HAP-1 (cell line): ENCODE measurements at regions not wholly inside any gene's neighbourhood (a gene's known extent, or its start where the extent isn't known, plus 50 kb on each side); places are given as distances from the start of the nearest gene placed in this dataset.
A peak's percentile ranks its signal among the peaks of the same experiment; 100 is the strongest.

Source experiments
- DNase-seq, 2 experiments: peaks; one replicate each; pipeline ENCODE4 v3.0.0-alpha.2; 2016 to 2020; ENCODE audit warnings: low spot score in 2 of 2
- H3K27me3 ChIP-seq: fragments of 250-450 bp; sonication (Bioruptor Pico); 2 replicates; pipeline ENCODE4 v1.5.1; 2020; ENCODE audit warnings: low read depth, mild to moderate bottlenecking, moderate library complexity
- H3K36me3 ChIP-seq: fragments of 250-450 bp; sonication (Bioruptor Pico); replicated peaks from 2 replicates; pipeline ENCODE4 v1.5.1; 2020; ENCODE audit warnings: mild to moderate bottlenecking
- H3K4me1 ChIP-seq: fragments of 250-450 bp; sonication (Bioruptor Pico); 2 replicates; pipeline ENCODE4 v1.5.1; 2020; ENCODE audit warnings: mild to moderate bottlenecking
- H3K4me3 ChIP-seq: fragments of 250-450 bp; sonication (Bioruptor Pico); 2 replicates; pipeline ENCODE4 v1.5.1; 2020; ENCODE audit warnings: mild to moderate bottlenecking, moderate library complexity
- H3K9me3 ChIP-seq: fragments of 250-450 bp; sonication (Bioruptor Pico); 2 replicates; pipeline ENCODE4 v1.5.1; 2020; ENCODE audit warnings: mild to moderate bottlenecking, moderate library complexity
- in situ Hi-C: fragments of 300-500 bp; cut with MboI; formaldehyde crosslinking; loops from 3 replicates; pipeline ENCODE4 v1.14.3; 2020; ENCODE audit warnings: low sequenced_read_pairs, inconsistent platforms, mixed read lengths

GRCh38 chr13:63107179-63107943 is 1691.7 kb upstream of the PCDH20 start:
- Histone ChIP-seq H3K27me3 (no peaks in the 10 kb centered on the region), H3K4me3 (no peak overlapping the region), H3K9me3 (no peaks in the 10 kb centered on the region), H3K4me1 (no peaks in the 10 kb centered on the region), H3K36me3 (no peaks in the 10 kb centered on the region)
- no peak for DNase-seq
- in situ Hi-C loops, result no loop called here

DNA sequence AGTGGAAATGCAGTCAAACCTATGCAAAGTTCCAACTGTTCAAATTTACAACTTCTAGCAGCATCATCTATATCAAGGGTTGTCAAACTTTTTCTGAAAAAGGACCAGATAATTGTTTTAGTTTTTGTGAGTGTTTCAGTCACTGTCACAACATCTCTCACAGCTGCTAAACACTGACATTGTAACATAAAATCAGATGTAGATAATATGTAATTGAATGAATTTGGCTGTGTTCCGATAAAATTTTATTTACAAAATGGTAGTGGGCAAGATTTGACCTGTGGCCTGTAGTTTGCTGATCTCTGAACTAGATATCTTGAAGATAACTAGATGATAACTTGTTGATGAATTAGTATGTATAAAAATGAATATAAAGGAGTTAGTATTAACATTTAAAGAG is 1679.1 kb upstream of the PCDH20 start:
- DNase-seq, result no peak
- Histone ChIP-seq H3K27me3 (0 out of 2 replicates have a peak, but pooled peaks cover 2% of the 10 kb centered on the region), H3K9me3 (no peaks in the 10 kb centered on the region), H3K36me3 (no peaks in the 10 kb centered on the region), H3K4me1 (no peaks in the 10 kb centered on the region), H3K4me3 (no peak overlapping the region)
- in situ Hi-C loops, result no loop called here

- in situ Hi-C loops, result no loop called here
- Histone ChIP-seq H3K36me3 (no peaks in the 10 kb centered on the region), H3K27me3 (0 out of 2 replicates have a peak, but pooled peaks cover 2% of the 10 kb centered on the region), H3K4me1 (no peaks in the 10 kb centered on the region), H3K9me3 (no peaks in the 10 kb centered on the region), H3K4me3 (no peak overlapping the region)
- no peak for DNase-seq
These were observed 1678.3 kb upstream of the PCDH20 start for GRCh38 chr13:63093907-63094469.

- DNase-seq, result no peak
- Histone ChIP-seq H3K4me1 (no peaks in the 10 kb centered on the region), H3K27me3 (0 out of 2 replicates have a peak, but pooled peaks cover 2% of the 10 kb centered on the region), H3K9me3 (no peaks in the 10 kb centered on the region), H3K36me3 (no peaks in the 10 kb centered on the region), H3K4me3 (no peak overlapping the region)
- in situ Hi-C loops, result no loop called here
These were observed 1676.8 kb upstream of the PCDH20 start for GRCh38 chr13:63092456-63092855.

DNA sequence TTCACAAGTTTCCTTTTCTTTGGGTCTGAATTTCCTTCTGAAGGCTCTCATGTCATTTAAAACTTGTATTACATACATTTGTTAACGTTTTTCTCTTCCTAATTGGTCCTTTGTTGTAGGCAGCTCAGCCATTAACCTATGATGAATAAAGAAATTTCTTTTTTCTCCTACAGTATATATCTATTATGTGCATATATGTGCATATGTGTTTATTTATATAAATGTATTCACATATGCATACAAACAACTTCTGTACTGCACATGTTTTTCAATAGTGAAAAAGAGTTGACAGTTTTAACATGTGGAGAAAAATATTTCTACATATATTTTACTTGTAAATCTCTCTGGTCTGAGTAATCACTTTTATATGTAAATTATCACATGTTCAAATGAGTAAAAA is 1674.9 kb upstream of the PCDH20 start:
- in situ Hi-C loops, result no loop called here

DNA sequence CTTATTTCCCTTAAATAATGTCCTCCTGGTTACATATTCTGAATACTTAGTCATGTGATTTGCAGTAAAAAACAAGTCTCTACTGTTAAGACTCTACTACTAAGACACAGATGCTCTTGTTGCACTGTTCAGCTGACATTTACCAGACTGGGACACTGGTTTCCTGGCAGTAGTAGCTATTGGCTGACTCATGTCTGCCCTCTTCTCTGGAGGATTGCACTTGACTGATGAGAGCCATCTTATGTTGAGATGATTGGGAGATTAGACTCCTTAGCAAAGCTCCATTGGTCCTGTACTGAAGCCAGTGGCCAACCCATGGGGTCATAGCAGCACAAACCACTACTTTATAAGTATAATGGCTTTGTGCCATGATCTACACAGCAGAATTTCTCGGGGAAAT is 1672.6 kb upstream of the PCDH20 start:
- Histone ChIP-seq H3K36me3 (no peaks in the 10 kb centered on the region), H3K4me1 (no peaks in the 10 kb centered on the region), H3K9me3 (no peaks in the 10 kb centered on the region), H3K27me3 (0 out of 2 replicates have a peak, but pooled peaks cover 2% of the 10 kb centered on the region), H3K4me3 (no peak overlapping the region)
- in situ Hi-C loops, result no loop called here
- no peak for DNase-seq

More for the DNA sequence above, 1674.9 kb upstream of the PCDH20 start:
- DNase-seq, result no peak
- no peak overlapping the region for H3K4me3 ChIP-seq
- no peaks in the 10 kb centered on the region for H3K9me3 ChIP-seq
- H3K27me3 ChIP-seq, result 0 out of 2 replicates have a peak, but pooled peaks cover 2% of the 10 kb centered on the region
- no peaks in the 10 kb centered on the region for H3K36me3 ChIP-seq
- H3K4me1 ChIP-seq, result no peaks in the 10 kb centered on the region

DNA sequence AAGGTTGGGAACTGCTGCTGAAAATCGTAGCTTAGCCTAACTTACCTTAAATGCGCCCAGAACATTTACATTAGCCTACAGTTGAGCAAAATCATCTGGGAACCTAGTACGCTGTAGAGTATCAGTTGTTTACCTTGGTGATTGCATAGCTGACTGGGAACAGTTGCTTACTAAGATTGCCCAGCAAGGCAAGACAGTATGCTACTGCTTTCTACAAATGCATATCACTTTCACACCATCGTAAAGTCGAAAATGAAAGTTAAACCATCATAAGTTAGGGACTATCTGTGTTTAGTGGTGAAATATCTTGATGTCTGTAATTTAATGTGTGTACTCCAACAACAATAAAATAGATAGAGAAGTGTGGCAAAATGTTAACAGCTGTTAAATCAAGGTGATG is 1670.6 kb upstream of the PCDH20 start:
- H3K9me3 ChIP-seq, result no peaks in the 10 kb centered on the region
- no peaks in the 10 kb centered on the region for H3K4me1 ChIP-seq
- DNase-seq, result no peak
- 0 out of 2 replicates have a peak, but pooled peaks cover 2% of the 10 kb centered on the region for H3K27me3 ChIP-seq
- no peak overlapping the region for H3K4me3 ChIP-seq
- H3K36me3 ChIP-seq, result no peaks in the 10 kb centered on the region
- in situ Hi-C loops, result no loop called here

DNA sequence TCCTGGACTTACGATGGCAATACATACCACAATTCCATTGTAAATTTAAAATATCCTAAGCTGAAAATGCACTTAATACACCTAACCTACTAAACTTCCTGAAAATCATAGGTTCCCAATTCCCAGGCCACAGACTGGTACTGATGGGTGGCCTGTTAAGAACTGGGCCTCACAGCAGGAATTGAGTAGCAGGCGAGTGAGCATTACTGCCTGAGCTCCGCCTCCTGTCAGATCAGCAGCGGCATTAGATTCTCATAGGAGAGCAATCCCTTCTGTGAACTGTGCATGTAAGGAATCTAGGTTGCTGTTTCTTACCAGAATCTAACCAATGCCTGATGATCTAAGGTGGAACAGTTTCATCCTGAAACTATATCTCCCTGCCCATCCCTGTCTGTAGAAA is 1670.2 kb upstream of the PCDH20 start:
- in situ Hi-C loops, result no loop called here
- no peak for DNase-seq
- H3K4me3 ChIP-seq, result no peak overlapping the region
- no peaks in the 10 kb centered on the region for H3K36me3 ChIP-seq
- no peaks in the 10 kb centered on the region for H3K27me3 ChIP-seq
- H3K9me3 ChIP-seq, result no peaks in the 10 kb centered on the region
- H3K4me1 ChIP-seq, result no peaks in the 10 kb centered on the region

GRCh38 chr13:63081400-63082014 is 1665.9 kb upstream of the PCDH20 start:
- in situ Hi-C loops, result no loop called here
- Histone ChIP-seq H3K9me3 (no peaks in the 10 kb centered on the region), H3K36me3 (no peaks in the 10 kb centered on the region), H3K27me3 (no peaks in the 10 kb centered on the region), H3K4me1 (no peaks in the 10 kb centered on the region), H3K4me3 (no peak overlapping the region)
- no peak for DNase-seq

- H3K36me3 ChIP-seq, result no peaks in the 10 kb centered on the region
- no peaks in the 10 kb centered on the region for H3K27me3 ChIP-seq
- H3K4me1 ChIP-seq, result no peaks in the 10 kb centered on the region
- no peak for DNase-seq
- H3K9me3 ChIP-seq, result no peaks in the 10 kb centered on the region
- H3K4me3 ChIP-seq, result no peak overlapping the region
- in situ Hi-C loops, result no loop called here
These were observed 1659.5 kb upstream of the PCDH20 start for GRCh38 chr13:63075126-63075525.

- Histone ChIP-seq H3K4me1 (no peaks in the 10 kb centered on the region), H3K27me3 (no peaks in the 10 kb centered on the region), H3K4me3 (no peak overlapping the region), H3K9me3 (no peaks in the 10 kb centered on the region), H3K36me3 (no peaks in the 10 kb centered on the region)
- in situ Hi-C loops, result no loop called here
- DNase-seq, result no peak
These were observed 1634.6 kb upstream of the PCDH20 start for GRCh38 chr13:63050287-63050686.

DNA sequence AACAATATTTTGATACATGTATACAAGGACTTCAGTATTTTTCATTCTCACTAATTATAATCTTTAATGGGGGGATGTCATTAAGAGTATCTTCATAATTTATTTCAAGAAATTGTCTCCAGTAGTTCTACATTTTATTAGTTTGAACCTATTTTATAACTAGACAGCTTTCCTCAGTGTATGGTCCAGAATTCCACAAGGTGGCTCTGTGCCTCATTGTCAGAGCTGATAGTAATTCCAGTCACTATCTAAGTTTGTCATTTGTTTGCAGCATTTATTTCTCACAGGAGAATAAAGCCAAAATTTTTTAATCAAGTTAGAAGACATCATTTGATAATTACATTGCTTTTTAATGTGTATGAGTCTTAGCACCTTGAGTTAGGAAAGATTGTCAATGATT is 1633.0 kb upstream of the PCDH20 start:
- in situ Hi-C loops, result no loop called here
- Histone ChIP-seq H3K36me3 (no peaks in the 10 kb centered on the region), H3K4me3 (no peak overlapping the region), H3K9me3 (no peaks in the 10 kb centered on the region), H3K4me1 (no peaks in the 10 kb centered on the region), H3K27me3 (no peaks in the 10 kb centered on the region)
- DNase-seq, result no peak

DNA sequence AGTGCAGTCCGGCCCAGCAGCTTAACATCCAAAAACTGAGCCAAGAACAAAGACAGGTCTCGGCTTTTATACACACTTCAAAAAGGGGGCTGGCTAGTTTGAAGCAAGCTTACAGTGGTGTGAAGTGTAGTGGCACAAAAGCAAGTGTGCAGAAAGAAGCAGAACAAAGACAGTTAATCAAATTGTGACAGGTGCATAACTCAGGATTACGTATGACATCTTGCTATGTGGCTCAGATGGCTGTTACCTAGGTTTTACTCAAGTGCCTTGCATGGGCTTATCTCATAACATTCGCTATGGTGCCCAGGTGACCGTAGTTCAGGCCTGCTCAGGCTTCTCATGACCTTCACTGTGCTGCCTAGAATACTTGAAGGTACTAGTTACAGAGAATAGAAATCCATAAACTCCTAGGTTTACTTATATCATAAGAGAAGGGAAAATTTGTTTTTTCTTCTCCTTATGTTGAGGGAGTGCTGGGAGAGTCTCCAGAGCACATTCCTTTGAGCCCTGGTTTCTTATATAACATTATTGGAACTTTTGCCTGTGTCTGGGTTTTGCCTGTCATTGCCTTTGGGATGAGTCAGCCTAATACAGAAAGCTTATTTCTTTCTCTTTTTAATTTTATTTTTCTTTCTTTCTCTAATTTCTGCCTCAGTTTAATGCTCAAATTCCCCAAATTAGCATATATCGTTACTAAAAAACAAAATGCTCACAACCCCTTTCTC is 1629.1 kb upstream of the PCDH20 start:
- Histone ChIP-seq H3K27me3 (no peaks in the 10 kb centered on the region), H3K4me3 (no peak overlapping the region)
- peak in 1 of 2 experiments; percentile 7 for DNase-seq

GRCh38 chr13:63042686-63043085 is 1627.0 kb upstream of the PCDH20 start:
- no peak for DNase-seq
- no peaks in the 10 kb centered on the region for H3K9me3 ChIP-seq
- no peaks in the 10 kb centered on the region for H3K36me3 ChIP-seq
- H3K4me1 ChIP-seq, result no peaks in the 10 kb centered on the region
- H3K27me3 ChIP-seq, result no peaks in the 10 kb centered on the region
- no peak overlapping the region for H3K4me3 ChIP-seq
- in situ Hi-C loops, result no loop called here

More for the DNA sequence above, 1629.1 kb upstream of the PCDH20 start:
- in situ Hi-C loops, result no loop called here
- no peaks in the 10 kb centered on the region for H3K36me3 ChIP-seq
- H3K9me3 ChIP-seq, result no peaks in the 10 kb centered on the region
- H3K4me1 ChIP-seq, result no peaks in the 10 kb centered on the region
